ENCODE measurements at regions not wholly inside any gene's neighbourhood (a gene's known extent, or its start where the extent isn't known, plus 50 kb on each side); places are given as distances from the start of the nearest gene placed in this dataset.
"Not testable (repeated sequence)": the region's sequence is repeated elsewhere in the genome, so short reads cannot be mapped to it uniquely, and the experiment has no call there.

DNA sequence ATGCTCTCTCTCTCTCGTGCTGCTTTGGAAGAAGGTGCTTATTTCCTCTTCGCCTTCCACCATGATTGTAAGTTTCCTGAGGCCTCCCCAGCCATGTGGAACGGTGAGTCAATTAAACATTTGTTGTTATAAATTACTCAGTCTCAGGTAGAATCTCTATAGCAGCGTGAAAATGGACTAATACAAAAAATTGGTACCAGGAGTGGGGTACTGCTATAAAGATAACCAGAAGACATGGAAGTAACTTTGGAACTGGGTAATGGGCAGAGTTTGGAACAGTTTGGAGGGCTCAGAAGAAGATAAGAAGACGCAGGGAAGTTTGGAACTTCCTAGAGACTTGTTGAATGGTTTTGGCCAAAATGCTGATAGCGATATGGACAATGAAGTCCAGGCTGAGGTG lies 175.6 kb upstream of the CLINT1 start:
- DNase-seq (ENCODE audit: low spot score); FAIRE-seq: not testable (repeated sequence)

DNA sequence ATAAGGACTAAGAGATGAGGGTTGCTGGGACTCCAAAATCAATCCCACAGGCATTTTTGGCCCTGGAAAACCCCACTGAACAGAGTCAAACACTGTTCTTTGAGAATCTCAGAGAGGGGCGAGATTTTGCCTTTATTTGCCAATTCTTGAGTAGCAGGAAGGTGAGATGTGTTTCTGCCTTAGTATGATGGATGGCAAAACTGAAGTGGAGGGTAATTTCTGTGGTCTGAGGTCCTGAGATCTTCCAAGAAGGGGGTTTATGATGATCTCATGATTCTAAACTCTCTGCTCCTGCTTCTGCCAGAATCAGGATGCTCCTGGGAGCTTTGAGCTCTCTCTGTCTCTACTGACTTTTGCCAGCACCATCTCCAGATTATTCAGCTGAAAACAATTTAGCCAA lies 174.8 kb upstream of the CLINT1 start:
- no peak for FAIRE-seq
- no peak for DNase-seq (ENCODE audit: low spot score)

DNA sequence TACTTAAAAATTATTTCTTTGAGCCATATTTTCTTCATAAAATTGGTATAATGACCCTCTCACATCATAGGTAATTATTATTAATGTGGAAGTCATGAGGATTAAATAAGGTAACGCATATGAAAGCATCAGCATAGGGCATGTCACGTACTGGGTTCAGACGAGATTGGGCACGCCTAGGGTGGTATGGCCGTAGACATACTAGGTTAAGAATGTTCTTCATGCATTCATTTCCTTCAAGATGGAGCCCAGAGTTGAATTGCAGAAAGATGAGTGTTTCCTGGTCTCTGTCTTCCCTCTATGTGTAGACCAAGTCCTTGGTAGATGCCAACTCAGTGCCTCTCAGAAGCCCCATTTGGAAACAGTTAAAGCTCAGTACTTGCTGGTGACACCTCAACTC lies 174.1 kb upstream of the CLINT1 start:
- FAIRE-seq (no peak), DNase-seq (ENCODE audit: low spot score) (no peak)

DNA sequence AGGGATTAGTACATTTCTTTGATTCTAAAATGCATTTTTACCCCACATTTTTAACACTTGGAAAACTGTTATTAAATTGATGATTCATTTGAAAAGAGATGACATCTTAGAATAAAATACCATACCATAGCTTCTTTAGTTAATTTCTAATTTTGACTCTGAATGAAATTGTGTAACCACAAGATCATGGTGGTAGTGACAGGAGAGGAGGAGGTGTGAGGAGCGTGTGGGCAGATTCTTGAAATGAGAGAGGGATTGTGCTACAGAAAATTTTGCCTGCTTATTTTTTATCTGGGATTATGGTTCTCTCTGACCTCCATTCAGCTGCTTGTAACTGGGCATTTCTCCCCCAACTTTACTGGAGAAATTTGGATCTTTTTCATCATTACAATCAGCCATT lies 173.3 kb upstream of the CLINT1 start:
- FAIRE-seq (no peak), DNase-seq (ENCODE audit: low spot score) (no peak)

DNA sequence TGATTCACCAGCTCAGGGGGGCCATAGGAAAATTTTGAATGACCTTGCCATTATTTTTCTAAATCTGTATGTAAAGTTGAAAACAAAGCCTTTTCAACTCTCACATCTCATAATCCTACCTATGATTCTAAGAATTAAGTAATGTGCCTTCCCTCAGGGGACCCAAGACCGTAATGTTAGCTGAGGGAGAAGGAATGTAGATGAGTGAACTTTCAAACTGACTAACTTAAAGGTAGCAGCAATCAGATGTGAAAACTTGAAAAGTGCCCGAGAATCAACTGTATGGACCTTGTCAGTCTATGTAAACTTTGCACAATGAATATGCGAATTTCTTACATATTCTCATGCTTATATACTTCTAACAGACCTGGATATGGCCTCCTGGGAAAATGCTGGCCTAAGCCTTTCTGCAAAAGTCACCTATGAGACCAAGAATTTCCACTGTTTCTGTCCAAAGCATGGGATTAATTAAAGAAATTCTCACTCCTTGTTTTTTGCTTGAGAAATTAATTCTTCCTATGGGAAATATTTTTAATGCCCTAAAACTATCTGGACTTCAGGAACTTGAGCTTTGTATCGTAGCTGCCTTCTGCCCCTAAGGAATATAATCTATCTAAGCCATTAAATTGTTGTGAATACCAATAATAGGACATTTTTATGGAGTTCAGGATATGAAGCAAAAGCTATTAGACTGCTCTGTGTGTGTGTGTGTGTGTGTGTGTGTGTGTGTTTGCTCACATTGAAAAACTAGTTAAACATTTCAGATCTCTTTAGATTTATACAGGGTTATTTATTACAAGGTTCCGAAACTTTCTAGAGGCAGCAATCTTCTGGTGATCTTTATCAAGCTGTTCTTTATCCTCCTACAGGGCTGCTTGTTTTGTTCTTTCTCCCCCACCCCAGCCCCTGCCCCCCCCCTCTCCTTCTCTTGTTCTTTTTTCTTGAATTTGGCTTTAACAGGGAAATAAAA lies 169.1 kb upstream of the CLINT1 start:
- DNase-seq (ENCODE audit: low spot score): no peak
- no peak for FAIRE-seq

DNA sequence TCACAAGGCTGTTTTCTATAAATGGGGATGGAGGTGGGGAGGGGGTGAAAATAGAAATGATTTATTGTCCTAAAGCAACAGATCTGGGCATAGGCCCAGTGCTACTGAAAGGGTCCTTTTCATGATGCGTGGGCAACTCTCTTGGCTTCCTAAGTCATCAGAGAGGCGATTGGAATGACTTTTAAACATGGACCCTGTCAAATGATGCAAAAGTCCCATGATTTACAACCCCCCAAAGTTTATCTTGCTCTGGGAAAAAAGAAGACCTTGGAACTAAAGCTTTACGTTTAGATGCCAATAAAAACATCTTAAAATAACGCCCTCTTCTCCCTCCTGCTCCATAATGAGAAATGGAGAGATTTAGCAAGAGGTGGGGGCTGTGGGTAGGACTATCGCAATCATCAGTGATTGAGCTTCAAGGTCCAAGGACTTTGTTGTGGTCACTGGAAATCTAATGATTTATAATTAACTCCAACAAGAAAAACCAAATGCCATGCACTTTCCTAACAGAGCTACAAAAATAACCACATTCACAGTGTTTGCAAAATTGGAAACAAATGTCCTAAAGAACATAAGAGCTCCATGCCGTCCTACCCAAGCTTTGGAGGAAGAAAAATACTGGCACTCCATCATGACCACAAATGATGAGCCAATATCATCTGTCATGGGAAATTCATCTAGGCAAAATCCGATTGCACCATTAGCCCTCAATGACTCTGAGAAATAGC lies 167.5 kb upstream of the CLINT1 start:
- no peak for FAIRE-seq

DNA sequence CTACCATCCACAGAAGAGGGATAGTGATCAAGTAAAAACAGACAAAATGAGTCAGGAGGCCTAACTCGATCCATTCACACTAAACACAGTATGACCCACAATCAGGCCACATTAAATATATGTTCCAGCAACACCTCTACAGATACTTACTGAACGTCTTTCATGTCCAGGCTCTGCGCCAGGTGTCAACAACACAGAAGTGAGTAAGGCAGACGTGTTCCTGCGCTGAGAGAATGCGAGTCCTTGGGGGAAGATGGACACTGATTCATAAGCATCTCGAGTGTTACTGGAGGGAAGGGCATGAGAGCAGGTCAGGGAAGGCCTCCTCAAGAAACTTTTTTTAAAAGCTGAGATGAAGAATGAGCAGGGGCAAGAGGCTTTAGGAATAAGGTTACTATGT lies 164.3 kb upstream of the CLINT1 start:
- no peak for DNase-seq (ENCODE audit: low spot score)
- FAIRE-seq: no peak

More for the DNA sequence above, 167.5 kb upstream of the CLINT1 start:
- no peak for DNase-seq (ENCODE audit: low spot score)

DNA sequence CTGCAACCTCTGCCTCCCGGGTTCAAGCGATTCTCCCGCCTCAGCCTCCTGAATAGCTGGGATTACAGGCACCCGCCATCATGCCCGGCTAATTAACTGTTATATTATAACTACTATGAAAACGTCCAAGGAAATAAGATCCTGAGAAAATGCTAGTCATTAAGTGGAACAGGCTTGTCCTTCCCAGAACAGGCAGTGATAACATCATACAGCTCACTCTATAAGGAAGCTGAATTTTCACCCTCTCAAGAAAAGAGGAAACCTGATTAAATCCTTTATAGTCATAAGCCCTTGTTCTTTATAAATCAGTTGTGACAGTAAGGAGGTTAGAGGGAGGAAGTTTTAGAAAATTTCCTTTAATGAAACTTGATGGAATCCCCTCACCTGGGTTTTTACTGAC lies 163.9 kb upstream of the CLINT1 start:
- DNase-seq (ENCODE audit: low spot score) (no peak), FAIRE-seq (no peak)

DNA sequence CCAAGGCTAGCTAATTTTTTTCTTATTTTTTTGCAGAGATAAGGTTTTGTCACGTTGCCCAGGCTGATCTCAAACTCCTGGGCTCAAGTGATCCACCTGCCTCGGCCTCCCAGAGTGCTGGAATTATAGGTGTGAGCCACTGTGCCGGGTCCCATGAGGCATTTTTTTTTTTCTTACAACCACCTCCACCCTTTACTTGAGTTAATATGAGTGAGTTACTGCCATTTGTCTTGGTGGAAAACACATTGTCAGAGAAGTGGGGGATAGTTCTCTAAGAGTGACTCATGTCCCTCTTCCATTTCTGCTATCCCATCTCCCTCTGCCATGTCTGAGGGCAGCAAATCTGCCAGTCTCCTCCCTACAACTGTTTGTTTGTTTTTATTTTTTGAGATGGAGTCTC lies 163.4 kb upstream of the CLINT1 start:
- DNase-seq (ENCODE audit: low spot score): no peak
- no peak for FAIRE-seq

DNA sequence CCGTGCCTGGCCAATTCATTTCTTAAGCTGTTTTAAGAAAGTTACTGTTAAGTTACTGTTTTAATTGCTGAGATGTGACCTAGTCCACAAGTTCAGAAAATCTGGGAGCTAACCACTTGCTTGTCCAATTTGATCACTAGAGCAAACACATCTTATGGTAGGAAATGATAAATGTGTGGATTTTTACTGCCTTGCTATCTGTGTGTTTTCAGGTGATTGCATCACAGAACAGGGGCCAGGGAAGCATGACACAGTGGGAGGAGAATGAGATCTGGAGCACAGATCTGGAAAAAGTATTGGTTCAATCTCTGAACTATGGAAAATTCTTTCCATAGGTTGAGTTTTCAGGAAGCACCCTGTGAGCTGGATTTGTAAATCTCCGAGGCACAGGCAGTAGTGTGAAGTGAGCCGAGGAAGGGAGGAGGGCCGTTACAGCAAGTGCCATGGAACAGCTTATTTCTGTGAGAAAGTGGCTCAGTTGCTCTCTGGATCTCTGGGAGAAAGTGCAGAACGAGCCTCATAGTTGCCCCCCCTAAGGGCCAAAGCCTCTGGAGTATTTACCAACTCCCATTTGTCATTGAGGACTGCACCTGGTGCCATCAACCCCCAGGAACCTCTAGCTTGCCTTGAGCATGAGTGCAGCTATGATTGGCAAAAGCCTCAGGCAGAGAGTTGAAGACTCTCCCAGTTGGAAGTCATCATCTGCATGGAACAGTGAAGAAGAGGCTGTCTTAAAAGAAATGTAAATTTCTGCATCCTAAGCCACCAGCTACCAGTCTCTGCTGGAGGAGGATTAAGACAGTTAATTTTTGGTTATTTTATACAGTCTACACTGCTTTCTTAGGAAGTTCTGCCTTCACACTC lies 161.8 kb upstream of the CLINT1 start:
- DNase-seq (ENCODE audit: low spot score) (no peak), FAIRE-seq (no peak)

DNA sequence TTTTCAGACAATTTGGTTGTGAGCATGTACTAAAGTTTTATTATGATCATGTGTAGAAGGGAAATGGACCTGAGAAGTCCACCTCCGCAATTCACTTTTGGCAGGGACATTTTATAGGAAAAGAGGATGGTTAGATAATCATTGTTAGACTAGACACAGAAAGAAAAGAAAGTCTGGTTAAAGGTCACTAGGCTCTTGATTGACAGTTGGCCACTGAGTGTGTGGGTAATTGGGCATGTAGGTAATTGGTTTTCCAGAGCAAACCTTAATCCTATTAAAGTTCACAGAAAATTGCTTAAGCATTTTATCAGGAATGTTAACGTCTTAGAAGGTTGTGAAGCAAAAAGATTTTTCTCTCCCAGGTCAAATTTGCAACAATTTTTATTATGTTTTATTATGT lies 158.5 kb upstream of the CLINT1 start:
- DNase-seq (ENCODE audit: low spot score) (no peak), FAIRE-seq (no peak)

DNA sequence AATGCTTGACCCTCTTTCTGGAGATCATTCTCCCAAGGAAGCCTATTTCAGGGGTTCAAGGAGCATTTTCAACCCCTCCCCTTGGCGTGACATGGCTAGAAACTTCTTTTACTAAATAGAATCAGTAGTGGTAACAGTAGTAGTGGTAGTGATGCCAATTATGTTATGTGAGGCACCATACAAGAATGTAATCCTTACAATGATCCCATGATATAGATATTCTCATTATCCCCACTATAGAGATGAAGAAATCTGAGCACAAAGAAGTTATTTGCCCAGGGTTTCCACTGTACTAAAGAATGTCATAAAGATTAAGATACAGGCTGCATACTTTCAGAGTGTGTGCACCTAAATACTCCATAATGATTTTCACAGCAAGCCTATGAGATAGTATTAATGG lies 155.4 kb upstream of the CLINT1 start:
- no peak for DNase-seq (ENCODE audit: low spot score)
- FAIRE-seq: no peak

DNA sequence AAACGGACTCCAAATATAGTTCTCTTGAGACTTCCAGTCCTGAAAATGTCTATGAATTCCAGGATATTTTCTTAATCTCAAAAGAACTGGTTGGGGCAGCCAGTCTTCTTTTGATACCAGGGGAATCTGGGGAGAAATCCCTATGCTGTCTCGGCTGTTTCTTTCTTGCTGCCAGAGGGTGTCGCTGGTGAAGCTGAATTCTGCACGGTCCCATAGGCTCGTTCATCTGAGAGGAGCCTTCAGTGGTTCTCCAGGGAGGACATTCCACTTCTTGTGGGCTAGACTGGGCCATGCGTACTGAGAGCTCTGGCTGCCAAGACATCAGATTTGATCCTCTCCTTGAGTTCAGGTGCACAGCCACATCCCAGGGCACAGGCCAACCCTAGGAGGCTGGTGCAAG lies 155.0 kb upstream of the CLINT1 start:
- FAIRE-seq: no peak
- DNase-seq (ENCODE audit: low spot score): no peak

DNA sequence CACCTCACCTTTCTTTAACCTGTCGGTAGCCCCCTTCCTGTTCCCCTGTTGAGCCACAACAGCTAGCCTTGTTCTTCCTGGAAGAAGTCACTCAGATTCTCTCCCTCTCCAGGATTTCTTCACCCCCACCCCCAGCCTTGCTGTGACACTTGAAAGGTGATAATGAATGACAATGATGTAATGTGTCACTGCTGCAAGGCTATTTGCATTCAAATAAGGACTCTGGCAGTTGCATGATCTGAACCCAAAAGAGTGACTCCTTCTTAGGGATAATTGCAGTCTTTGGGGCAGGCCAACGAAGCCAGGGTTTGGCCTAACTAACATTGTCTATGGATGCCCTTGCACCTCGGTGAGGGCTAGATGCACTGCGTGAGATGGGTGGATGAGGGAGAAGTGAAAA lies 154.4 kb upstream of the CLINT1 start:
- no peak for DNase-seq (ENCODE audit: low spot score)

DNA sequence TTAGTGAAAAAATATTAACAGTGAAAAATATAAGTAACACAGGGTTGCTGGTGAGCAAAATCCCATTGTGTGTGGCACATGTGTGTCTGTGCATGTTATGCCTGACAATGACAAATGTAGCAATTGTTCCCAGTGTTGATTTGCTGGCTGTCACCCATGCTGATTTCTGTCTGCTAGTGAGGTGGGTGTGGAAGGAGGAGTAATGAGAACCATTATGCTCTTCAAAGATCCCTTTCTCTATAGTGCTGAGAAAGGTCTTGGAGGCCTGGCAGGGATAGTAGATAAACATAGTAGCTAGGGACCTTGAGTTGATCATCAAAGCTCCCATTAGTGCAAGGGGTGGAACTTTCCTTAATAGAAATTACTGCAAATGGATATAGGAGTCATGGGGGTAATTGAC lies 152.5 kb upstream of the CLINT1 start:
- FAIRE-seq: no peak

More for the DNA sequence above, 154.4 kb upstream of the CLINT1 start:
- no peak for FAIRE-seq

DNA sequence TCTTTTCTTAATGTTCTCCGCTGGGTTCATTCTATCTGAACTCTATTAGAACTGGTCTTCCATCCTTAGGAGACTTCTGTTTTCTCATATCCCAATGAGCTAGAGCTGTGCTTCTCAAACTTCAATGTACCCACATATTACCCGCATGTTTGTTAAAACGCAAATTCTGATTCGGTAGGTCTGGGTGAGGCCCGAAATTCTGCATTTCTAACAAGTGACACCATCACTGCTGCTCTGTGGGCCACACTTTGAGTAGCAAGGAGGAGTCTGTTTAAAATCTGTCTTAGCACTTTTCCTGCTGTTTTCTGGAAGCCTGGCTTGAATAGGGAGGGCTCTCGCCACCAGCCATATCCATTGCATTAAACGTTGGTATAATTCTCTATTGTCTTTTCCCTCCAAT lies 151.9 kb upstream of the CLINT1 start:
- FAIRE-seq (no peak), DNase-seq (ENCODE audit: low spot score) (no peak)

More for the DNA sequence above, 152.5 kb upstream of the CLINT1 start:
- no peak for DNase-seq (ENCODE audit: low spot score)

DNA sequence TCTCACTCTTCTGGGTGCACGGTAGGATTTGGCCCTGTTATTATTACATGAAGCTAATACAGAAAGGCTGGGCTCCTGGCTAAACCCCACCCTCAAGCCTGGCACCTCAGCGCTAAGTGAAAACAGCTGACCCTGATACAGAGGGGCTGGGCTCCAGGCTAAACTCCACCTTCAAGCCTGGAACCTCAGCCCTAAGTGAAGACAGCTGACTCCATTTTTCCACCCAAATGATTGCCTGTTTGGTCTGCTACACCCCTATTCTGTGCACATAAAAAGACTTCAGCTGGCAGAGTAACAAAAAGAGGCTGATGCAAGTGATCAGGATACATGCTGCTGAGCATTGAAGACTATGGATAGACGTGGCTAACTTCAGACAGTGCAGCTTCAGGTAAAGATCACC lies 148.4 kb upstream of the CLINT1 start:
- FAIRE-seq (no peak), DNase-seq (ENCODE audit: low spot score) (no peak)

DNA sequence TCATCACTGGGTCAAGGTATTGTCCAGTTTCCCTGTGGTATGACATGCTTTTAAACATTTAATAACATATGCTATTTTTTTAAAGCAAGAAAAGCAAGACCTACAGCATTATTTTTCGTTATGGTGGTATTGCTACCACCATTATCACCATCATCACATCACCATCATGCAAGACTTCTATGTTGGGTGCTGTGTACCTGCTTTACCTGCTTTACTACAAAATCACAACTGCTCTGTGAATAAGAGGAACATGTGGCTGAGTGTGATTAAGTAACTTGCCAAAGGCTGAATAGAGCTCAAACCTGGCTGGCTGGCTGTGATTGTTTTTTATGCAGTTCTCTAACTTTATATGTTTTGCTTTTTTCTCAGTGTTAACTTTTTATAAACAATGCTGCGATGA lies 140.8 kb upstream of the CLINT1 start:
- no peak for DNase-seq (ENCODE audit: low spot score)
- no peak for FAIRE-seq

DNA sequence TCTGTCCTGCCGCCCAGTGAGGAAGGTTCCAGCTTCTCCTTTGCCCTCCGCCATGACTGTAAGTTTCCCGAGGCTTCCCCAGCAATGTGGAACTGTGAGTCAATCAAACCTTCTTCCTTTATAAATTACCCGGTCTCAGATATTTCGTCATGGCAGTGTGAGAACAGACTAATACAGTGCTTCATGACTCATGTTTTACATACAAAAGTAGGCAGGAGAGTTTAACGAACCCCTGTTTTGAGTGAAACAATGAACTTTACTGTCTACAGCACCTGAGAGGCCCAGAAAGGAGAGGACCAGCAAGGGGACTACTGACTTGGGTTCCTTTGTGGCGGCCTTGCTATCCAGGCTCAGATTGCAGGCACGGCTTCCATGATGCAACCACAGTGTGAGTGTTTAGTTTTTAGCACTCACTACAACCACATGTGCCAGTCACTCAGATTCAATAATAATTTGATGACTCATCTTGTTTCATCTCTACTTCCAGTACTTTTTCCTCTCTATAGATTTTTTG lies 139.1 kb upstream of the CLINT1 start:
- DNase-seq (ENCODE audit: low spot score) (no peak), FAIRE-seq (no peak)

DNA sequence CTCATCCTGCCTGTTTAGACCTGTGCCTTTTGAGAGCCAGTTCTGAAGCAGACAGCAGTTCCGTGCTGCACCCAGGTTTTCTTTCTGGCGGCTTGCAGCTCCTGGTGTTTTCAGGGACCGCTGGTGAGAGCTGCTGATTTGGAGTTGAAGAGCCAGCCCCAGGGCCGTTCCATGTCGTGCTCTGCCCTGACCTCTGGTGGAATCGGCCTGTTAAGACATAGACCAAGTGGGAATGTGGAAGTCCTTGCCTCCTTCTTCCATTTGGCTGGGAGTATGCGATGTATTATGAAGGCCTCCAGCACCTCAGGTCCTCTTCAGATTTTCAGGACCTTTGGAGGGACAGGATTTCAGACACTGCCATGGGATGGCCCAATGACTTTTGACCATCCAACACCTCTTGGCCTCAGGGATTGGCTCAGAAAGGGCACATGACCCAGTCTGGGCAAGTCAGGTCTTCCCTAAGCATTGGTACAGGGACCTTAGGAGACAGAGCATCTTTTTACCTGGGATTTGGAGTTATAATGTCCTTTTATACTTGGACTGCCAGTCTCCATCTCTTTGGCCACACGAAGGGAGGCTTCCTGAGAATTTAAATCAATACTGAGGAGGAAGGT lies 136.1 kb upstream of the CLINT1 start:
- FAIRE-seq (no peak), DNase-seq (ENCODE audit: low spot score) (no peak)

Measured in RCC 7860 (cell line).